ENCODE measurements at regions not wholly inside any gene's neighbourhood (a gene's known extent, or its start where the extent isn't known, plus 50 kb on each side); places are given as distances from the start of the nearest gene placed in this dataset.

GRCh38 chr2:5077479-5078089 lies 614.6 kb upstream of the SOX11 start:
- TF ChIP-seq CTCF (IDR thresholded peaks at IDR 0.05) (no peak), POLR2A (IDR thresholded peaks at IDR 0.05) (no peak)

Measured in lower leg skin (tissue), 3 donors.